ENCODE measurements at regions not wholly inside any gene's neighbourhood (a gene's known extent, or its start where the extent isn't known, plus 50 kb on each side); places are given as distances from the start of the nearest gene placed in this dataset.
"Not testable (repeated sequence)": the region's sequence is repeated elsewhere in the genome, so short reads cannot be mapped to it uniquely, and the experiment has no call there.

DNA sequence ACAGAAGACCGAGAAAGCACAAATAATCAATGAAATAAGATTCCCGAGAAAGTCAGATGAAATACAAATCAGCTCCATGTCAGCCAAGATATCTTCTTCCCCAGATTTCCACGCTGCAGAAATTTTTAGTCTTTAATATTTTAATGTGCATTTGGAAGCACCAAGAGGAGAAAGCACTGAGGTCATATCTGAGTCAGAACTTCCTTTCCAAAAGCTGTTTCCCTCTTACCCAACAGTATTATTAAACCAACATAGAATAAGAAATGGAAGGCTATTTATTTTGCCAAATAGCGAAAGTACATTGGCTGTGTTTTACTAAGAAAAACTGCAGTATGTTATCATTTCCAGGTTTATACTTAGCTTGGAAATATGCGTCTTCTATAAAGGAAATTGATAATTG lies 772.1 kb upstream of the CDH9 start:
- no peak for DNase-seq

DNA sequence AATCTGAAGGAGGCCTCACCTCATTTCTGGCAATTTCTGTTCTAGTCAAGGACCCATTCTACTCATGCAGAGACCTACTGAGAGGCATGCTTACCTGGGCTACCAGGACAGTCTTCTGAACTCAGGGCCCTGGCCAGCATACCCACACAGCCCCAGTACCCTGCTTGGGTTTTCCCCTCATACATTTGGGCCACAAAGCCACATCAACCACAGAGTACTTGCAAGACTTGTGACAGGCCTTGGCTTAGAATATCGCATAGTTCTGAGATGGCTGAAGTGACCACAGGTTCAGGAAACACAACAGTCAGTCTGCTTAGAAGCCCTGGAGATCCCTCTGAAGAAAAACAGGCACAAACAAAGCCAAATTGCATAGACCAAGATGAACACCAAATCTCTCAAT lies 758.8 kb upstream of the CDH9 start:
- no peak for DNase-seq

- DNase-seq = no peak
Observed at GRCh38 chr5:27788184-27788583, 749.8 kb upstream of the CDH9 start.

GRCh38 chr5:27784317-27784716 lies 745.9 kb upstream of the CDH9 start:
- DNase-seq = no peak

DNA sequence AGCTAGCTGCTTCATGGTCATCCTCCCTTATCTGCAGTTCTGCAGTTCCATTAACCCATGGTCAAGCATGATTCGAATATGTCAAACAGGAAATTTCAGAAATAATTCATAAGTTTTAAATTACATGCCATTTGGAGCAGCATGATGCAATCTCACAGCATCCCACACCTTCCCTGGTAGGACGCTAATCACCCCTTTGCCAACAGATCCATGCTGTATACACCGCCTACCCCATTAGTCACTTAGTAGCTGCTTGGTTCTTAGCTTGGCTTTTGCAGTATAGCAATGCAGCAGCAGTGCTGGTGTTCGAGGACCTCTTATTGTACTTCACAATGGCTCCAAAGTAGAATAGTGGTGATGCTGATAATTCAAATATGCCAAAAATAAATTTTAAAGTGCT lies 739.7 kb upstream of the CDH9 start:
- no peak for DNase-seq

DNA sequence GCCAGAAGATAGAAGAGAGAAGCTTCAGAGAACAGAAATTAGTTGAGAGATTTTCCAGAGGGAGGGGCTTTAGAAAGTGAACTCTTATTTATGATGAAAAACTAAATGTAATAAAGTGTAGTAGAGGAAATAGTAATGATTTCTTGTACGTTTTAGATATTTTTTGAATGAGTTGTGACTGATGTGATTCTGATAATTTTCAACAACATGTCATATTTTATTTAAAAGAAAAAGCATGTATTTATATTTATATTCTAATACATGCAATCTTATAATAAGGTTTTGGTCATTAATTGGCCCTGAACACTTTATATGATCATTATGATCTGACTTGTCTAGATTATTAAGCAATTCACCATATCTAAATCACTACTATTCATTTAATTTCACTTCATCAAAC lies 735.2 kb upstream of the CDH9 start:
- no peak for DNase-seq

DNA sequence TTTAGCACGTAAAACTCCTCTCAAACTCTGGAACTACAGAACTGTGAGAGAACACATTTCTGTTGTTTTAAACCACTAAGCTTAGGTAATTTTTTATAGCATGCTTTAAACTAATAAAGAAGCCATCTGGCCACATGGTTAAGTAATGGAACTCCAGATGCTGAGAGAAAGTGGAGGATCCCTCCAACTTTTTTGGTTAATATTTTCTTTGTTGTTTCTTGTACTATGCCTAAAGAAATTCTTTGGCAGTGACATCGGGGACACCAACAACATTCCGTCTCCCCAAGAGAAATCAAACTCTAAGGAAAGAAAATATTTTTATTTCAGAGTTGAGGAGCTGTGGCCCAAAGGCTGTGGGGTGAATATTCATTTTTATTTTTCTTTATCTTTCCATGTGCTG lies 734.8 kb upstream of the CDH9 start:
- DNase-seq = no peak

GRCh38 chr5:27769748-27770402 lies 731.5 kb upstream of the CDH9 start:
- no peak for DNase-seq

- no peak for DNase-seq
Observed at GRCh38 chr5:27748847-27749246, 710.5 kb upstream of the CDH9 start.

- not testable (repeated sequence) for DNase-seq
Observed at GRCh38 chr5:27743383-27743979, 705.1 kb upstream of the CDH9 start.

DNA sequence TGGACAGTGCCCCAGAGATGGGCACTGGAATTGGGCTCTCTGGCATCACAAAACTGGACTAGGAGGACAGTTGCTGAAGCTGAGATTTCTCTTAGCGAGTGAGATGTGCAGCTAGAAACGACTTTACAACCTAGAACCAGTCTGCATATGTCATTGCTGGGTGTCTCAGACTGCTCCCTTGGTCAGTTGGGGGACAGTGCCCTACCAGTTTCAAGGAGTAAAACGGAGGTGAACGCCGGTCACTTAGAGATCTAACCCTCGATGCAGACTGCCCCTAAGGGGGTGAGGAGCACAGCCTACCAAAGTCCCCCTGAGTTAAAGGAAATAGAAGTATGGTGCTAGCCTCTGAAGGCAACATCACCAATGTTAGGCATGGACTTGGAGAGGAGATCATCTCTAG lies 704.4 kb upstream of the CDH9 start:
- DNase-seq = no peak

- no peak for DNase-seq
Observed at GRCh38 chr5:27734838-27735237, 696.5 kb upstream of the CDH9 start.

DNA sequence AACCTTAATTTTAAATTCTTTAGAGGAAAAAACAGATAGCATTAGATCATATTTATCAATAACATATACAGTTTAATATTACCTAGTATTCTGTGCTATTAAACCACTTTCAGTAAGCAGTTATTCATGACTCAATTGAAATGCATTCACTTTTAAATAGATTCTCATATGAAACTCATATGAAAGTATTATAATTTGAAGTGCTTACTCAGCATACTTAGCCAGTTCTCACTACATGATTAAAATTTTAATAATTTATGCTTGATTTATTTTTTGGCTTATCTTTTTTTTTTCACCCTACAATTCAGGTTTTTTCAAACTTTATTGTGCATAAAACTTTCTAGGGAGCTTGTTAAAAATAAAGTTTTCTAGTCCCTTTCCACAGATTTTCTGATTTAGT lies 694.9 kb upstream of the CDH9 start:
- no peak for DNase-seq

DNA sequence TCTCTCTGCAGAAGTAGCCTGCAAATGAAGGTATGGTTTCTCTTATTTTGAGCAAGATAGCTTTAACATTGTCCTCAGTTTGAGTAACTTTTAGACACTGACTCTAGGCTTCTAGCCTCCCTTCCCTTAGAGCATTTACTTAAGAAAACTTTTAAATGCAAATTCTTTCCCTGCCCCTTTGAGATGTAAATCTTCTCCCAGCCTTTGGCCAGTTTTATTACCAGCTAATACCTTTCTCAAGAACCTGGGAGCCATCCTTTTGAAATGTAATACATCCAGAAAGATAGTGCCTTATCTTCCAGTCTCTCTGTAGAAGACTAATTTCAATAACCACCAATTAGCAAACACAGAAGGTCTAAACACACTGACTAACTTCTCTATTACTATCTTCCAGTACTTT lies 688.9 kb upstream of the CDH9 start:
- no peak for DNase-seq

- DNase-seq = no peak
Observed at GRCh38 chr5:27722337-27722736, 684.0 kb upstream of the CDH9 start.

DNA sequence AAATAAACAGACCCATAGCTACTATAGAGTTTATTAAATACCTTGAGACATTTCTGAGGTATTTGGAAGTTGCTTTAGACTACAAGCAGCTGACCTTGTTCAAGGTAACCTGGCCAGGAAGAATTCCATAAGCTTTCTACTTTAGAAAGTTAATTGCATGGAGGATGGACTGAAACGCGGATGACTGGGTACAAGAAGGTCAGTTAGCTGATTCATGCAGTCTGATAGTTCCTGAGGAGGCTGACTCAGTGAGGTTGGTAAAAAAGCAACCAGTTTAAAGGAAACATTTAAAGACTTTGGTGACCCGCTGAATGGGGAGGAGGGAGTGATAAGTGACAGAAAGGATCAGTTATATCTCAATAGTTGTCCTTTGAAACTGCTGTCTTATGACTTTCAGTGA lies 670.1 kb upstream of the CDH9 start:
- no peak for DNase-seq

DNA sequence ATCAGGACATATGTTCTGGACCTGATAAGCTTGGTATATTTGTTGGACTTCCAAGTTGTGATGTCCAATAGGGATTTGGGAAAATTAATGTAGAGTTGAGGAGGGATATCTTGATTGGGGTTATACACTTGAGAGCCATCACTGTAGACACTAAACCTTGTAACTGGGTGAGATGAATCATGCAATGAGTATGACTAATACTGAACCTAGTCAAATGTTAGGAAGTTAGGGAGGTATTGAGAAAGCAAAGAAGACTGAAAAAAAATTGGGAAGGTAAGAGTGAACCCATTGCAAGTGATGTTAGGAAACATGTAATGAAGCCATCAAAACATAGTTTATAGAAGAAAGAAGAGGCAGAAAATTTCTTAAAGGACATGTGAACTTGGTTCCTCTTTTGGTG lies 668.4 kb upstream of the CDH9 start:
- DNase-seq = no peak

GRCh38 chr5:27705661-27706060 lies 667.3 kb upstream of the CDH9 start:
- DNase-seq = no peak

GRCh38 chr5:27701931-27702903 lies 663.8 kb upstream of the CDH9 start:
- DNase-seq = no peak

GRCh38 chr5:27700526-27700925 lies 662.1 kb upstream of the CDH9 start:
- no peak for DNase-seq

DNA sequence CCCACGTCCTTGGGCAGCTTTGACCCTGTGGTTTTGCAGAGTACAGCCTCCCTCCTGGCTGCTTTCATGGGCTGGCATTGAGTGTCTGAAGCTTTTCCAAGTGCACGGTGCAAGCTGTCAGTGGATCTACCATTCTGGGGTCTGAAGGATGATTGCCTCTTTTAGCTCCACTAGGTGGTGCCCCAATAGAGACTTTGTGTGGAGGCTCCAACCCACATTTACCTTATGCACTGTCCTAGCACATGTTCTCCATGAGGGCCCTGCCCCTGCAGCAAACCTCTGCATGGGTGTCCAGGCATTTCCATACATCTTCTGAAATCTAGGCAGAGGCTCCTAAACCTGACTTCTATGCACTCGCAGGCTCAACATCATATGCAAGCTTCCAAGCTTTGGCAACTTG lies 644.2 kb upstream of the CDH9 start:
- DNase-seq = no peak

DNA sequence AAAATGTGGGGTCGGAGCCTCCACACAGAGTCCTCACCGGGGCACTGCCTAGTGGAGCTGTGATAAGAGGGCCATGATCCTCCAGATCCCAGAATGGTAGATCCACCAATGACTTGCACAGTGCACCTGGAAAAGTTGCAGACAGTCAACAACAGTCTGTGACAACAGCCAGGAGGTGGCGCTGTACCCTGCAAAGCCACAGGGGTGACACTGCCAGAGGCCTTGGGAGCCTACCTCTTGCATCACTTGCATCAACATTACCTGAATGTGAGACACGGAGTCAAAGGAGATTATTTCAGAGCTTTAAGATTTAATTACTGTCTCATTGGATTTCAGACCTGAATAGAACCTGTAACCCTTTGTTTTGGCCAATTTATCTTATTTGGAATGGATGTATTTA lies 614.1 kb upstream of the CDH9 start:
- no peak for DNase-seq

DNA sequence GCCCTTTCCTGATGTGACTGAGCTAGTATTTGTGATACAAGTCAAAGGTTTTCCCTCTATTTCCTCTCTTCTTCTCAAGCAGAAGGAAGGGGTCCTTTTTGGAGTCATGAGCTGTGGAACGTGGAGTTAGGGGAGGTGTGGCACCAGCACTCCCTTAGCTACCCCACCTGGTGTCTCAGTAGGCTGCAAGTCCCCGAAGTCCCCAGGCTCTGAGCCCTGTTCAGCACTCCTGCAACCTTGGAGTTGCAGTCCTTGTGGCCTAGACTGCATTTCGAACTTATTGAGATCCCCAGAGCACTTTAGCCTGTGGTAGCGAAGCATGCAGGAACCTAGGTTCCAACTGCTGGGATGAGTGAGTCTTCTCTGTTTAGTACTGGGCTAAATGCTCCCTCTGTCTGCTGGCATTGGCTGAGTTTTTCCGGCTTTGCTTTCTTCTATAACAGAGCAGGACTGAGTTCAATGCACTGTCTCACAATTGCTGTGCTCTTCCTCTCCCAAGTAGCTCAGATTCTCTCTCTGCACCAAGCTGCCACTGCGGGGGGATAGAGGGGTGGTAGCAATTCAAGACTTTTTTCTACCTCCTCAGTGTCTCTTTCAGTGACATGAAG lies 600.7 kb upstream of the CDH9 start:
- no peak for DNase-seq

- DNase-seq = no peak
Observed at GRCh38 chr5:27619982-27620381, 581.6 kb upstream of the CDH9 start.
